Adrenal gland (tissue), 5 donors: ENCODE measurements at regions not wholly inside any gene's neighbourhood (a gene's known extent, or its start where the extent isn't known, plus 50 kb on each side); places are given as distances from the start of the nearest gene placed in this dataset.

Experiments used
- CTCF ChIP-seq, 6 experiments: fragments of 450-650 bp in 4 of 6; fragments of 200-600 bp in 2 of 6; sonication (generic) in 1 of 6; IDR thresholded peaks; 1 replicate in 5 of 6; 2 replicates in 1 of 6; pipeline versions ENCODE4 v1.5.1 to v1.8.0; 2016 to 2021; ENCODE audit warnings: antibody characterized with exemption in 6 of 6, mild to moderate bottlenecking in 2 of 6, moderate library complexity in 1 of 6
- POLR2A ChIP-seq, 2 donors: fragments of 450-650 bp; IDR thresholded peaks; one replicate each; pipeline ENCODE4 v1.6.1; 2017; ENCODE audit warnings: antibody characterized with exemption in 2 of 2, mild to moderate bottlenecking in 2 of 2, moderate library complexity in 1 of 2
- donor health status: DM: no; HTN: no; CAD: no.

- TF ChIP-seq POLR2A (IDR thresholded peaks at IDR 0.05): no peak
- no peak for TF ChIP-seq CTCF (IDR thresholded peaks at IDR 0.05)
Observed at GRCh38 chr2:38435775-38436174, 58.7 kb upstream of the ATL2 start.
